Dermis microvascular lymphatic vessel endothelial cell (primary cell): ENCODE measurements at regions not wholly inside any gene's neighbourhood (a gene's known extent, or its start where the extent isn't known, plus 50 kb on each side); places are given as distances from the start of the nearest gene placed in this dataset.
"Not testable (repeated sequence)": the region's sequence is repeated elsewhere in the genome, so short reads cannot be mapped to it uniquely, and the experiment has no call there.

Experiments
- DNase-seq, 2 donors: peaks; one replicate each; pipeline versions ENCODE4 v3.0.0 to v3.0.0-alpha.2; 2010; ENCODE audit warnings: low read depth in 2 of 2

- no peak for DNase-seq
Measured at GRCh38 chr2:111251711-111252110, 131.0 kb downstream of the BCL2L11 start.

- DNase-seq = no peak
Measured at GRCh38 chr2:111252436-111252835, 131.7 kb downstream of the BCL2L11 start.

GRCh38 chr2:111254916-111255315 is 134.2 kb downstream of the BCL2L11 start:
- not testable (repeated sequence) for DNase-seq

- not testable (repeated sequence) for DNase-seq
Measured at GRCh38 chr2:111256628-111257027, 135.9 kb downstream of the BCL2L11 start.

- not testable (repeated sequence) for DNase-seq
Measured at GRCh38 chr2:111257607-111258006, 136.9 kb downstream of the BCL2L11 start.

GRCh38 chr2:111258318-111258717 is 137.6 kb downstream of the BCL2L11 start:
- not testable (repeated sequence) for DNase-seq

GRCh38 chr2:111262627-111263379 is 142.1 kb downstream of the BCL2L11 start:
- DNase-seq = not testable (repeated sequence)

- not testable (repeated sequence) for DNase-seq
Measured at GRCh38 chr2:111263380-111264017, 142.8 kb downstream of the BCL2L11 start.

GRCh38 chr2:111264956-111265355 is 144.2 kb downstream of the BCL2L11 start:
- peak; percentile 34 to 52 for DNase-seq

GRCh38 chr2:111266556-111266955 is 145.8 kb downstream of the BCL2L11 start:
- not testable (repeated sequence) for DNase-seq

- DNase-seq = peak in 1 of 2 donors; percentile 28
Measured at GRCh38 chr2:111267038-111267437, 146.3 kb downstream of the BCL2L11 start.

GRCh38 chr2:111269761-111270323 is 149.1 kb downstream of the BCL2L11 start:
- not testable (repeated sequence) for DNase-seq

GRCh38 chr2:111270569-111270968 is 149.9 kb downstream of the BCL2L11 start:
- not testable (repeated sequence) for DNase-seq

GRCh38 chr2:111271647-111272304 is 151.1 kb downstream of the BCL2L11 start:
- not testable (repeated sequence) for DNase-seq

GRCh38 chr2:111273007-111273406 is 152.3 kb downstream of the BCL2L11 start:
- DNase-seq = not testable (repeated sequence)

- DNase-seq = peak in 1 of 2 donors; percentile 13
Measured at GRCh38 chr2:111275047-111275853, 154.5 kb downstream of the BCL2L11 start.

GRCh38 chr2:111275854-111276171 is 155.1 kb downstream of the BCL2L11 start:
- not testable (repeated sequence) for DNase-seq

GRCh38 chr2:111278133-111278532 is 157.4 kb downstream of the BCL2L11 start:
- DNase-seq = not testable (repeated sequence)

GRCh38 chr2:111280709-111281286 is 160.1 kb downstream of the BCL2L11 start:
- not testable (repeated sequence) for DNase-seq

- DNase-seq = not testable (repeated sequence)
Measured at GRCh38 chr2:111282162-111282561, 161.4 kb downstream of the BCL2L11 start.
